GM19328 (cell line): ENCODE measurements at regions not wholly inside any gene's neighbourhood (a gene's known extent, or its start where the extent isn't known, plus 50 kb on each side); places are given as distances from the start of the nearest gene placed in this dataset.

Experiments used
- ATAC-seq: cut with Tn5 transposase; IDR thresholded peaks from one replicate; pipeline ENCODE4 v1.9.1; 2021; ENCODE audit warnings: mild to moderate bottlenecking, moderate library complexity; ENCODE audit not compliant: unreplicated experiment

GRCh38 chrX:39829965-39830364, 267.8 kb downstream of the BCOR start:
- ATAC-seq = no peak

GRCh38 chrX:39830414-39830813, 267.3 kb downstream of the BCOR start:
- ATAC-seq = no peak

GRCh38 chrX:39832211-39832610, 265.5 kb downstream of the BCOR start:
- ATAC-seq = no peak

- no peak for ATAC-seq
Measured at GRCh38 chrX:39834600-39834999, 263.2 kb downstream of the BCOR start.

- ATAC-seq = no peak
Measured at GRCh38 chrX:39835241-39835640, 262.5 kb downstream of the BCOR start.

- no peak for ATAC-seq
Measured at GRCh38 chrX:39835776-39836175, 262.0 kb downstream of the BCOR start.

- ATAC-seq = no peak
Measured at GRCh38 chrX:39836802-39837420, 260.8 kb downstream of the BCOR start.

- no peak for ATAC-seq
Measured at GRCh38 chrX:39837688-39838087, 260.1 kb downstream of the BCOR start.

GRCh38 chrX:39839371-39839770, 258.4 kb downstream of the BCOR start:
- ATAC-seq = no peak

GRCh38 chrX:39840133-39840532, 257.6 kb downstream of the BCOR start:
- ATAC-seq = no peak

- ATAC-seq = no peak
Measured at GRCh38 chrX:39840581-39841093, 257.1 kb downstream of the BCOR start.

- no peak for ATAC-seq
Measured at GRCh38 chrX:39841604-39842003, 256.2 kb downstream of the BCOR start.

- ATAC-seq = no peak
Measured at GRCh38 chrX:39842281-39842973, 255.3 kb downstream of the BCOR start.

- no peak for ATAC-seq
Measured at GRCh38 chrX:39843318-39843717, 254.4 kb downstream of the BCOR start.

- ATAC-seq = no peak
Measured at GRCh38 chrX:39845233-39845632, 252.5 kb downstream of the BCOR start.

- no peak for ATAC-seq
Measured at GRCh38 chrX:39846460-39846859, 251.3 kb downstream of the BCOR start.

- ATAC-seq = no peak
Measured at GRCh38 chrX:39848243-39848642, 249.5 kb downstream of the BCOR start.

- no peak for ATAC-seq
Measured at GRCh38 chrX:39848900-39849299, 248.9 kb downstream of the BCOR start.

GRCh38 chrX:39850209-39850608, 247.5 kb downstream of the BCOR start:
- ATAC-seq = no peak

GRCh38 chrX:39850630-39851152, 247.1 kb downstream of the BCOR start:
- ATAC-seq = no peak

GRCh38 chrX:39851745-39852455, 245.9 kb downstream of the BCOR start:
- no peak for ATAC-seq

- ATAC-seq = no peak
Measured at GRCh38 chrX:39852491-39852890, 245.3 kb downstream of the BCOR start.
